ENCODE measurements at regions not wholly inside any gene's neighbourhood (a gene's known extent, or its start where the extent isn't known, plus 50 kb on each side); places are given as distances from the start of the nearest gene placed in this dataset.

GRCh38 chr11:29781268-29781667 lies 235.6 kb downstream of the KCNA4 start:
- DNase-seq (ENCODE audit: low spot score), result no peak

DNA sequence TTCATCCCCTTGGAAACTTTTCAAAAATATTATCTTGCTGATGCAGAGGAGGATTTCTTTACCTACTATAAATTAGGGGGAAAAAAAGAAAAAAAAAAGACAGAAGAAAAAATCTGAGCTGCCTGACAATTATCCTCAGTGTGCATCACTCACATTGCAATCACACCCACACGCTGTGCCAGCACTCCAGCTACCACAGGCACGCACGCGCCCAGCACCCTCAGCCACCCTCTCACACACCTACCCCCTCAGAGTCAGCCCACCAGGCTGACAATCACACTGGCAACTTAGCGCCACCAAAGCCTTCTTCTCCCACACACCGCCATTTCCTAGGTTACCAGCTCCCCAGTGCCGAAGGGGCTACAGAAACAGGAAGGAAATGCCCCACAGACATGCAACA lies 236.1 kb downstream of the KCNA4 start:
- DNase-seq (ENCODE audit: low spot score), result no peak

DNA sequence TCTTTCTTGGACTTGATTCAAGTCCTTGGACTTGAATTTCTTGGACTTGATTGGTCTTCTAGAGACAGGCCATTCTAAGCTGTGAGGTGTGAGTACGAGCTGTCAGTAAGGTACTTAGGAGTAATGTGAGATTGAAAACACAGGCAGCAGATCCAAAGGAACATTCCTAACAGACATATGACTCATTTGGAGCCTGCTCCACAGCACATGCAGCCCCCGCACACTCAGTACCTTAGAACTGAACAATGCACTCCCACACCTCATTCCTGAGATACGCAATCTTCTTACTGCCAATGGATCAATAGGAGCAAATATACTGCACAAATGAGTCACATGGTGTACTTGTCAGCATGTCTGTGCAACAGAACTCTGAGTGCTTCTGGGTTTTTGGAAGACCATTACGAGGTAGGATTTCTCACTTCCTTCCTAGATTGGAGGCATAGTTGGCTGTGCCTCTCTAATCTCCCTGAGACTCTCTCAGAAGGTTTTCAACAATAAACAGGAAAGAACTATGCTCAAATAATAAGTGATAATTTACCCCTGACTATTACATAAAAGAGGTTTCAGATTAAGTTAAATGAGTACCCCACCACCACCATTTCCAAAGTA lies 243.1 kb downstream of the KCNA4 start:
- no peak for DNase-seq (ENCODE audit: low spot score)

DNA sequence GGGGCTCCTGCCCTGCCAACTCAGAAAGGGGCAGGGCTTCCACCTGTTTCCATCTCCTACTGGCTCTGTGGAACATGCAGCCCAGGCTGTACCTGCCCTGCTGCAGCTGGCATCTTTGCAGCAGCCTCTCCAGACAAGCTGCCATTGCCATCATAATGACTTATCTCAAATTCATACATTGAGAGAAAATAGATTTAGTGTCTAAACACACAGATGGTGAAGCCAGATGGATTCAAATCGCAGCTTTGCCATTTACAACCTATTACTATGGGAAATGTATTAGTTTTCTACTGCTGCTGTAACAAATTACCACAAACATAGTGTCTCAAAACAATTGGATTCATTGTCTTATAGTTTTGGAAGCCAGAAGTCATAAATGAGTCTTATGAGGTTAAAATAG lies 260.0 kb downstream of the KCNA4 start:
- DNase-seq (ENCODE audit: low spot score), result no peak

DNA sequence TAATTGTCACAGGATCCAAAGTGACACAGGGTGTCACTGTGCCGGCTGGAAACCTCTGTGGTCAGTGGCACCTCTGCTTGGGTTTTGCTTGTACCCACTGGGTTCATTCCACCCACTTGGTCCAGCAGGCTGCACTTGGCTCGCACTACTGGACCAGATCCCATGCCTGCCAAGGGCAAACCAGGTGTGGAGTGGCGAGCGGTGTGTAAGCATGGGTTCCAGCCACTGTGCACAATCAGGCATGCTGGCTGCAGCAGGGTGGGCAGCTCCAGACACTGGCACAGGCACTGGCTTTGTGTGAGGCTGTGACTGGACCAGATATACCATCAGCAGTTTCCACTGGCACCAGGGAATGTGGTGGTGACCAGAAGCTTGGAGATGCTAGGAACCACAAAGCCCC lies 261.4 kb downstream of the KCNA4 start:
- DNase-seq (ENCODE audit: low spot score), result no peak

- DNase-seq (ENCODE audit: low spot score), result no peak
These were observed 265.2 kb downstream of the KCNA4 start for GRCh38 chr11:29751618-29752017.

DNA sequence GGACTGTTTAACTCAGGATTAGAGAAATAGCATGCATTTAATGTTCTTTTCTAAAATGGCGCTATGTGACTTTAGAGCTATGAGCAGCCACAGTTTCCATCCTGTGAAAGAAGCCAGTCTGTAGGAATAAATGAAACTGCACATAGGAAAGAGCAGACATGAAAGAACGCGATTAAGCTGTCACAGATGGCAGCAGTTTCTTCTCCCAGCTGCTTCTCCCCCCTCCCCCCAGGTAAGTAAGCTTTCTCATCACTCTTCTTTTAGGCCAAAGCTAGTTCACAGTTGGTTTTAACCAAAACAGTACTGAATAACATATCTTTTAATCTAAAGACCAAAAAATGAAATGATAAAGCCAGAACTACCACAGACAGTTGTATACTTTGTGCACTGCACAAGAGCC lies 266.4 kb downstream of the KCNA4 start:
- no peak for DNase-seq (ENCODE audit: low spot score)

DNA sequence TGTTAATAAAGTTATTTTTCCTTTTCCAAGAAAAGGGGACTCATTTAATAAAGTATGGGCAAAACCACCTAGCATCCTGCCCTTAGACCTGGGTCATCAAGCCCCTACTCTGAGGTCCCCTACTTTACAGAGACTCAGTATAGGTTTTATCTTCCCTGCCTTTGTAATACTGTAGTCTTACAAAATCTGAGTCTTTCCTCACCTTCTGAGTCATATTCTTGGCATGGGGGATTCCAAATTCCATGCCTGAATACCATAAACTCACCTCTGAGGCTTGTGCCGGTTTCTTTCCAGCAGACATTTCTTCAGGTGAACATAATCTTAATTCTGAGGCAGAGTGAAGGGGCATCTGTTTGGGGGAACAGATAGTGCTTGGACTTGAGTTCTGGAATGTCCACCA lies 282.5 kb downstream of the KCNA4 start:
- DNase-seq (ENCODE audit: low spot score), result no peak

DNA sequence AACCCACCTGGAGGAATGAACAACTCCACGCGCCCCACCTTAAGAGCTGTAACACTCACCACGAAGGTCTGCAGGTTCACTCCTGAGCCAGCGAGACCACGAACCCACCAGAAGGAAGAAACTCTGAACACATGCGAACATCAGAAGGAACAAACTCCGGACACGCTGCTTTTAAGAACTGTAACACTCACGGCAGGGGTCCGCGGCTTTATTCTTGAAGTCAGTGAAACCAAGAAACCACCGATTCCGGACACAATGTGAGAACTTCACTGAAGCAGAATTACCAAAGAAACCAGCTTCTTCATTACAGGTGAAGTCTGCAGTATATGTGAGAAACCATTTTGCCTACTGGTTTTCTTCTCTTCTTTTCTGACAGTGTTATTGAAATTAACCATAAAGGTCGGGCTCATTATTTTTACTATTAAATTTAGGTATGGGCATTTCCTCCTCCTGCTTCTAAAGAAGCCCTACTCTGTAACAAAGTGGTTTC lies 303.0 kb downstream of the KCNA4 start:
- no peak for DNase-seq (ENCODE audit: low spot score)

- DNase-seq (ENCODE audit: low spot score), result no peak
These were observed 304.2 kb downstream of the KCNA4 start for GRCh38 chr11:29712616-29713015.

GRCh38 chr11:29707924-29708323 lies 308.9 kb downstream of the KCNA4 start:
- no peak for DNase-seq (ENCODE audit: low spot score)

GRCh38 chr11:29685361-29685760 lies 331.5 kb downstream of the KCNA4 start:
- DNase-seq (ENCODE audit: low spot score), result no peak

DNA sequence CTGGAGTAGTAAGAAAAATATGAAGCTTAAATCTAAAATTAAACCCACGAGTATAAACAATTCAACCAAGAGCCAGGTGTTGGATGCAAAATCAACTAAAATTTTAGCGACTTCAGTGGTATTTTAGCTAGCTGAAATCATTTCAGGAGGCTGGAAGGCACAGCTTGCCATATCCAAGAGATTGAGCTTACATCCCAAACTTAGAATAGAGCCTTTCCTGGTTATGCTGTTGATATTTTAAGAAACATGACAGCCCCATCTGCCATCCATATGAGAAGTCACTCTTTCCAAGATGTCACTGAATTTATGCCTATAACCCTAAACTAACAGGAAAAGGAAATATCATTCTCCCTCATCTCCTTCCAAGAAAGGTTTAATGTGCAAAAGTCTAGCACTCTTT lies 334.0 kb downstream of the KCNA4 start:
- DNase-seq (ENCODE audit: low spot score), result no peak

DNA sequence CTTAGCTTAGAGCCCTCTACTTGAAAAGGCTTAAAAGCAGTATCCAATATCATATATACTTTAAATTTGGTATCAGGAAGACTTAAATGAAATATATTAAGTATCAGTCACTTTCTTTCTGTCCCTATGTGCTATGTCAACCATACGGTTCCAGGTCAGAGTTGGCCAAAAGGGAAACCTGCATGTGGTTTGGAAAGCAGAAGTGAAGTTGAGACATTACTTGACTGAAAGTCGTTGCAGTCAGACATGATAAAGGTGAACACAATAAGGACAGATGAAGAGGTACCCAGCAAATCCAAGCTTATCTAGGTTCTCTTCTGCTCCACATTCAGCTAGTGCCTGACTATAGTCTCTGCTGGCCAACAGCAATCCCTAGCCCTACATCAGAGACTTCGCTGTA lies 336.8 kb downstream of the KCNA4 start:
- no peak for DNase-seq (ENCODE audit: low spot score)

GRCh38 chr11:29676993-29677392 lies 339.8 kb downstream of the KCNA4 start:
- no peak for DNase-seq (ENCODE audit: low spot score)

DNA sequence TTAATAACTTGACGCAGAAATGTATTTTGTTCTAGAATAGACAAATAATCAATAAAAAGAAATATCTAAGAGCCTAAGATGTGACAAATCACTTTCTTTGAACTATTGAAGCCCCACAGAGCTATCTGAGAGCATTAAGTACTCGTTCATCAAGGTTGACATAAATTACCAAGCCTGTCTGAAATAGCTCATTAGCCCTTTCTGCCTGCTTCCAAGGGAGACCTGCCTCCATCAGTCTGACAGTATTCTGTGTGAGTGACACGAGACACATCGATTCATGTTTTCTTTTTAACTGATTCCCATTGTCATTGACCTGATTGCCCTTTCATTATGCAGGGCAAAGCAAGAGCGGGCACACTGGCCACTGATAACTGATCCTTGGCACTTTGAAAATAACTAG lies 347.5 kb downstream of the KCNA4 start:
- no peak for DNase-seq (ENCODE audit: low spot score)

DNA sequence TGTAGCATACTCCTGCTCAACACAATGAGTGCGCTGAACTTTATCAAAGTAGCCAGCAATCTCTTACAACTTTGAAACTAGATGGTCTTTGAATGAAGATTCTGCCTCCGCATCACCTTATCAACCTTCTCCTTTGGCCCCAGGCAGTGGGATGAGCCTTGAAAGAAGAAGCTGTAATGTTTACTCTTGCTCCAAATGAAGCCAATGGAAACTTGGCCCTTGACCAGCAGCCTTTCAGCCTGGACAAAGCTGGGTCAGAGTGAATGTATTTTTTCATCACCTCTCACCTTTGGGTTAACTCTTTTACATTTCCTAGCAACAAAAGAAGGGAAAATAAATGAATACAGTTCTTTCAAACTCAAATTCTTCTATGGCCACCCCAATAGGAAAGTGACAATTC lies 359.1 kb downstream of the KCNA4 start:
- DNase-seq (ENCODE audit: low spot score), result no peak

GRCh38 chr11:29656597-29656996 lies 360.2 kb downstream of the KCNA4 start:
- DNase-seq (ENCODE audit: low spot score), result no peak

DNA sequence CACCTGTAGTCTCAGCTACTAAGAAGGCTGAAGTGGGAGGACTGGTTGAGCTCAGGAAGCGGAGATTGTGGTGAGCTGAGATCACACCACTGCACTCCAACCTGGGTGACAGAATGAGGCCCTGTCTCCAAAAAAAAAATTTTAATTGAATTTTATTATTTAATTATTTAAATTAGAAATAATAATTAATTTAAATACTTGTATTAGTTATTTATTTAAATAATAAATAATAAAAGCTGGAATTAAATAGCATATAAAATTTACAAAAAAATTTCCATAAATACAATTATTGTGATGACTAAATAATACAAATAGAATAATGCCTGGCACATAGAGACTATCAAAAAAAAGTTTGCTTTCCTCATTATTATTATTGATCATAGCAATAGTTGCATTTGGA lies 371.5 kb downstream of the KCNA4 start:
- DNase-seq (ENCODE audit: low spot score), result no peak

- DNase-seq (ENCODE audit: low spot score), result no peak
These were observed 375.6 kb downstream of the KCNA4 start for GRCh38 chr11:29641201-29641600.

DNA sequence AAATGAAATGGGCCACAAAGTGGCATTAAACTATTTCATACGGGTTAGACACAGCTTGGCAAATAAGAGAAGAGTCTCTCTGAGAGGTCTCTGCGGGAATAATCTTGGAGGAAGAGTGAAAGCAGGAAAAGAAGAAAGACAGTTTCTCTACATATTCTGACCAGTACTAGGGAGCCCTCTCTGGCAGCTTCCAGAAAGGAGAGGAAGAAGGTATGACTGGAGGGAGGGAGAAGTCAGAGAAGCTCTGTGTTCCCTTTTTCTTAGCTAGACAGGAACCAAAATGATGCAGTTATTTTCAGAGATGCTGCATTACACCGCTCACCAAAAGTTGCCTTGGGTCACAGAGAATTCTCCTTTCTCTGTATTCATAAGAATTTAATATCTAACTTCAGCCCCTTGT lies 382.1 kb downstream of the KCNA4 start:
- no peak for DNase-seq (ENCODE audit: low spot score)

GRCh38 chr11:29634244-29634643 lies 382.6 kb downstream of the KCNA4 start:
- DNase-seq (ENCODE audit: low spot score), result no peak

GRCh38 chr11:29629286-29629685 lies 387.5 kb downstream of the KCNA4 start:
- DNase-seq (ENCODE audit: low spot score), result no peak

GRCh38 chr11:29628609-29629008 lies 388.2 kb downstream of the KCNA4 start:
- DNase-seq (ENCODE audit: low spot score), result no peak

DNA sequence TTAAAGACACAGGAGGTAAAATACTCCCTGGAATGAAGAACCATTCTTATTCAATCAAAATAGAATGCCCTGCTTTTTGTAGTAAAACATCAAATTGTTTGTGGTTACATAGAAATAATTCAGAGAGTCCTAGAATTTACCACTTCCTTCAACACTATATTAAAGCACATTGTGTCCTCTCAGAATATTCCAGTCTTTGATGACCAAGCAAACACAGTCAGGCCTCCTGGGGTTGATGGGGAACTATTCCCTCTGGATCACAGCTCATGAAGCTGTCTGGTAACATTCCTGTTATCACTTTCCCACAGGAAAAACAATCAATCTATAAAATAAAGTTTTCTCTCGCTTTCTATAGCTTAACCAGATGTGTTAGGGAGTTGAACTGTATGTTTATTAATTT lies 389.3 kb downstream of the KCNA4 start:
- no peak for DNase-seq (ENCODE audit: low spot score)

Data from CD4-positive, alpha-beta T cell treated with Interleukin-15 for 4 hours (primary cell).